Stimulated activated CD4-positive, alpha-beta T cell treated with anti-CD3 and anti-CD28 coated beads, Interleukin-12 subunit alpha, Interleukin-12 subunit beta, amount 100 ng/mL, for 48 hours (primary cell): ENCODE measurements at regions not wholly inside any gene's neighbourhood (a gene's known extent, or its start where the extent isn't known, plus 50 kb on each side); places are given as distances from the start of the nearest gene placed in this dataset.
"Not testable (repeated sequence)": the region's sequence is repeated elsewhere in the genome, so short reads cannot be mapped to it uniquely, and the experiment has no call there.

Experiments used
- DNase-seq, 3 donors: peaks; one replicate each; pipeline ENCODE4 v3.0.0-alpha.2; 2020; ENCODE audit warnings: low read depth in 2 of 3, low spot score in 1 of 3

DNA sequence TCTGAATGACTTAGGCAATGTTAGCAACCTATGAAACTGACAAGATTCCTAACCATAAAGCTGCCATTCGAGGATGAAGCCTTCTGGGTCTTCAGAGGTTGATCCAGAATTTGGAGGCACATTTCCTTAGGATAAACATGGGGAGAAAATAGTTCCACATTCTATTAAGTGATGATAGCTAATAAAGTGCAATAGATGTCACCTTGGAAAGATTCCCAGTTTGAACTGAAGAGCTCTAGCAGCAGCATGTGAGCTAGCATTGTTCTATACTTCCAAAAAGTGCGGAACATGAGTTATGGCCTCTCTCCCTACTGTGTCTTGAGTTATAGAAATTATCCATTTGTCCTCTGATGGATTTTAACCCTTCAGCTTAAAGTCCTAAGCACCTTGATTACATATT is 991.4 kb upstream of the SLIT2 start:
- DNase-seq = no peak

DNA sequence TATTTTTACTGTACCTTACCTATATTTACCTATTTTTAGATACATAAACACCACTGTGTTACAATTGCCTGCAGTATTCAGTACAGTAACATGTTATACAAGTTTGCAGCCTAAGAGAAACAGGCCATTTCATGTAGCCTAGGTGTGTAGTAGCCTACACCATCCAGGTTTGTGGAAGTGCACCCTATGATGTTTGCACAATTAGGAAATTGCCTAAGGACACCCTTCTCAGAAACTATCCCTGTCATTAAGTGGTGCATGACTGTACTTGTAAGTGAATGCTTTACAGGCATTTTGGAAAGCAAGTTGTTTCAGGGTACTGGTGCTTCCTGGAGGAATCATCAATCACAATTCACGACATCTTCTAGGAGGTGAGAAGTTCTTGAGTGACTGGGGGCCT is 991.8 kb upstream of the SLIT2 start:
- no peak for DNase-seq

DNA sequence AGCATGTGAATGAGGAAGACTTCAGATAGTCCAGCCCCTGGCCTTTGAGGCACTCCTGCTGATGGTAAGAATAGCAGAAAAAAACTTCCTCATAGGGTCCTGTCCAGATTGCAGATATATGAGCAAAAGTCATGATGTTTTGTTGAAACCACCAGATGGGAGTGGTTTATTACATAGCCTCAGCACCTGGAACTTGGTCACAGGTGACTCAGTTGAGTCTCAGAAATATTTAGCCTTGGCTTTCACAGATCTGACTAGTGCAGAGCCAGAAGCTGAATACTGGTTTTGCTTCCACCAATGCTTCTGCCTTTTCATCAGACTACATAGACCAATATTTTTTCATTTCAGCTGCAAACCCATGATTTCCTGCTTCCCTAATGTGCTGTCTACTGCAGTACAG is 994.9 kb upstream of the SLIT2 start:
- no peak for DNase-seq

DNA sequence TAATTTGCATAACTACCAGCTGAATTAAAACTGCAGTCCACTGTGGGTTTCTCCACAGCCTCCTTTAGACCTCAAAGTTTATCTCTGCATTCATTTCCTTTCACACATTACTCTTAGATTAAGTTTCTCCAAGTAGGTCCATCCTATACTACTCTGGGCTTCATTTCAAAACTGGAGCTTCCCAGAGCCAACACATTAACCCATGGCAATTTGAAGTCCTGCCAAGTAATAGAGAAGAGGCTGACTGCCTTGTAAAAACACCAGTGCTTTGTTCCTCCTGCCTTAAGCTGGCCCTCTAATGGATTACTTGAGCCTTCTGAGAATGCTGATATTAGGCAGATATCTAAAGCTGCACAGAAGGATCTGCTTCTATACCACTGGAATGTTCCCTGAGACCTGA is 997.2 kb upstream of the SLIT2 start:
- no peak for DNase-seq

DNA sequence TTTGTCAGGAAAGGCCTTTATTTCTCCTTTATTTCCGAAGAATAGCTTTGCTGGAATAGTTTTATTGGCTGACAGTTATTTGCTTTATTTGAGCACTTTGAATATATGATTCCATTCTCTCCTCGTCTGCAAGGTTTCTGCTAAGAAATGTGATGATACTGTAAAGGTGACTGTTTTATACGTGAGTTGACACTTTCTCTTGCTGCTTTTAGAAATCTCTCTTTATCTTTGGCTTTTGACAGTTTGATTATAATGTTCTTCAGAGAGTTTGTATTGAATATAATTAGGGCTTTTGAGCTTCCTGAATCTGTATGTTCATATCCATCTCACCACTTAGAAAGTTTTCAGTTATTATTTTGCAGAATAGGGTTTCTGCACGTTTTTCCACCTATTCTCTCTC is 1003.7 kb upstream of the SLIT2 start:
- DNase-seq = no peak

DNA sequence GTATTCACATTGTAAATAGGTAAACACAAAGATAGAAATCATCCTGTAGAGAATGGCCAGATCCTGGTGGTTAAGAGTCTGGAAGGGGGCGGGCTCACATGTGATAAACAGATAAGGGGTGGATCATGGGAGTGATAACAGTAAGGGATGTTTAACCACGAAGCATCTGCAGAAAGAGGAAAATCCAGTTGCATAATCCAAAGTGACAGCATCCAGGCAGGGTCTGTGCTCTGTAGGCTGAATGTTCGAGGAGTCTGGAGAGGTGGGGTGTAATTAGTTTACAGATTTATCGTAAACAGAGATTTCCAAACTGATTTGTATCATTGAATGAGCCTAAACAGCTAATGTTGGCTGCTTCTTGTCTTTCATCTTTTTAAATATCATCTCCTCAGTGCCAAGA is 1009.8 kb upstream of the SLIT2 start:
- DNase-seq = no peak

DNA sequence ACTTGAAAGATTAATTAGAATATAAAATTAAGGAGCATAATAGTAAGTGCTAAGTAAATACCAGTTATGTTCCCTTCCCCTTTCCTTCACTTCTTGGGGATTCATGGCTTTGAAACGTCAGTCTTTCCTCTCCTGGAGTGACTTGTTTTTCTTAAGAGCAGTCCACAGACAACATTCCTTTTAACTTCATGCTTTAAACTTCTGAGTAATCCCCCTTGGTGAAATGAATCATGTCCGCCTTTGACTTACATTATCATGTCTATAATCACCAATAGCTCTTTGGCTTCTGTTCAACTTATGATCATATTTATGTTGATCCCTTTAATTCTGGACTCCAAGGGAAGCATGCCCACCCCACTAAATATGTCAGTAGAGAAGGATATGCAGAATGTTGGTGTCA is 1012.1 kb upstream of the SLIT2 start:
- DNase-seq = no peak

DNA sequence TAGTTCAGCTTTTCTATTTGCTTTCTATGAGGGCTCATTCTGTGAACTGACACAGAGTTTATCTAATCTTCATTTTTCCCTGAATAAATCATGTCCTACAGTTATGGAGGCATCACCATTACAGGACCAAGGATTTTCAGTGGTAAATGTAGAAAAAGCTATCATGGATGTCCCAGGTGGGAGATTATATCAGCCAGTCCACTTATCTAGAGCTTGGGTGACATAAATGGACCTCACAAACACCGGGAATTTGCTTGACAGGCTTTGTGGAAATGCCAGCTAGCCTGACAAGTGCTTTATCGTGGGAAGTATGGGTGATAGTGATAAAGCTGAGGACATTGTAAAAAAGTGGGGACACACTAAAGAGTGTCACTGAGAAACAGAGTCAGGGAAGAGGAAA is 1015.2 kb upstream of the SLIT2 start:
- no peak for DNase-seq

DNA sequence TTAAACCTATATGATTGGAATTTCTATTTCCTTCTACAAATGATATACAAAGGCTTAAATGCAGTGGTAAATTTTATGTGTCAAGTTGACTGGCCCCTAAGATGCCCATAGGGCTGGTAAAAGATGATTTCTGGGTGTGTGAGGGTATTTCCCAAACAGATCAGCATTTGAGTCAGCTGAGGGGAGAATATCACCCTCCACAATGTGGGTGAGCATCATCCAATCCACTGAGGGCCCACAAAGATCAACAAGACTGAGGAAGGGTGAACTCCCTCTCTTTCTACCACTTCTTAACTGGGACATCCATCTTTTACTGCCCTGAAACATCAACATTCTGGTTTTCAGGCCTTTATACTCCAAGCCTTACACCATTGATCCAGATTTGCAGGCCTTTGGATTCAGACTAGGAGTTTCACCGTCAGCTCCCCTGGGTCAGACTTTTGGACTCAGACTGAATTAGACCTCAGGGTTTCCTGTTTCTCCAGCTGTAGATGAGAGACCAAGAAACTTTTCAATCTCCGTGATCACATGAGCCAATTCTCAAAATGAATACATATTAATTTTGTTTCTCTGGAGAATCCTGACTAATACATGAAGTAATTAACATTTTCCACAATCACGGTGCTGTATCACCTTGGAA is 1020.7 kb upstream of the SLIT2 start:
- no peak for DNase-seq

DNA sequence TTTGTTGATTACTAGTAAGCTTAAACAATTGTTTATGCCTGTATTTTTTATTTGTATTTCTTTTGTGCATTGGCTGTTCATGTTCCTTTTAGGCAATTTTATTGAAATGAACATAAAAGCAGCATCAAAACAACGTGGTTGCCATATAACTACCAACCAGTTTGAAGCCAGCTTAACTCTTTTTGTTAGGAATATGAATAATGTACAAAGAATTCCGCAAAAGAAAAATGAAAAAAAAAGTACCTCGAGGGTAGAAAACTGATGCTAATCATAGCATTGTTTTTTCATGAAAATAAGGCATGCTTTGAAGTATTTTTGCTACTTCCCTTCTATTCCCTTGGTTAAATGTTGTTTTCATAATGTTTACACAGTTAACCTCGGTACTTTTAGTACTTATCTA is 1024.0 kb upstream of the SLIT2 start:
- DNase-seq = no peak

DNA sequence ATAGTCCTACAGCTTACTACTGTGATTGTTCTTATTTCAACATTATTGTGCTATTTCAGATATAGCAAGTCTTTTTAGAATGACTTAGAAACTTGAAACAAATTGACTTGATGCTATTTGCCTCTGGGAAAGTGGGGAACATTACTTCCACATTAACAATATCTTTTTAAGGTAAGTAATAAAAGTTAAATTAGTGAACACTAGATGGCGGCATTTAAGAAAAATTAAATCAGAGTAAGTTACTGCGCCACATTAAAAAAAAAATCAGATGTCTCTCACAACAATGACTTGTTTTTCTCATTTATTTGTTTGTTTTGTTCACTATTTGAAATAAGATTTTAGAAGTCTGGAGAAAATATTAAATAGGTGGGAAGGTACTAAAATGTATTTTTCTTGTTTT is 1026.9 kb upstream of the SLIT2 start:
- DNase-seq = no peak

DNA sequence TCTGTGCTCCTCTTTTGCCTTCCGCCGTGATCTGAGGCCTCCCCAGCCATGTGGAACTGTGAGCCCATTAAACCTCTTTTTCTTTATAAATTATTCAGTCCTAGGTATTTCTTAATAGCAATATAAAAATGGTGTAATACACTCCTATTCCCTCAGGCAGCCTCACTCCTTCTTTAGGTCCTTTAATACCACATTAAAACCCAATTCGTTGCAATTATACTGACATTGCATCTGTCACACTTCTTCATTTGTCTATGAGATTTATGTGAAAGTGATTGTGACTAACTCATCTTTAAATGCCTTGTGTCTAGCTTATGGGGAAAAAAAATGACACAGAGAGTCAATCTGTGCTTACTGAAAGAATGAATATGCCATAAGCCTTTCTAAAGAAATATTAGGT is 1035.2 kb upstream of the SLIT2 start:
- no peak for DNase-seq

DNA sequence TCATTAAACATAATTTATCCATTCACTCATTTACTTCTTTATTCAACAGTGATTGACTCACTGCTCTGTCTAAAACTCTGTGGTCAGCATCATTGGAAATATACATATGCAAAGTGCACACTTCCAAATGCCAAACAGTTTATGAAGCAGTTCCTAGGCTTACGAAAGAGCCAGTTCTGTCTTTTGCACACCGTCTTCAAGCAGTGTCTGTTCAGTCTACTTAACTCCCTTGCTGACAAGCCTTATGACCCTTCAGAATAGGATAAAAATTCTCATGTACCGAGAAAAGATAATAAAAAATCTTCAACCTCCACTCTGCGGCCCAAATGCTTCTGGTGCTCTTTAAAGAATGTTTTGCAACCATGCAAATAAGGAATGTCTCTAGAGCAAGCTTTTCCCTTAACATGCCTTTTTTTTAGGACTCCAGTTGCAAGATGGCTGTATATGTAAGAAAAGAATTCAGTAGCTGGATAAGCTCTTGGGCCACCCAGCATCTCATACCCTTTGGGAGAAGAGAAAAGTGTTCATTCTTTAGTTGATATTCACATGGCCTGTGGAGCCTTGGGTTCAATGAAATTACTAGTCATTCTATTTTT is 1037.0 kb upstream of the SLIT2 start:
- DNase-seq = no peak

DNA sequence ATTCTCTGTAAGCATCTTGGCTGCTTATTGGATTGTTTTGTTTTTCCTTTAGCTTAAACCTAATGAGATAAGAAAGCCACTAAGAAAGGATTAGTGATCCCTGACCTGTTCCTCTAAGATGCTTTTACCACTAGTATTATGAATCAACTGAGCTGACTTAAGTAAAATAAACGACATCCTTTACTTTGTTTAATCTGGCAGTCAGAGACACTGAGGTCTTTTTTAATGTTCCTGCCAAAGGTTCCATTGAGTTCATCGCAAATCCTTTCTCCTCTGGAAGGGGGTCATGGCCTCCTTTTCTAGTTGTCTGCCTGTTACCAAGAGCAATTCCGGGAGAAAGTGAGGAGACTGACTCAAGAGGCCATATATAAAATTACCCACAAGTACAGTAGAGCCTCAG is 1038.3 kb upstream of the SLIT2 start:
- DNase-seq = no peak

DNA sequence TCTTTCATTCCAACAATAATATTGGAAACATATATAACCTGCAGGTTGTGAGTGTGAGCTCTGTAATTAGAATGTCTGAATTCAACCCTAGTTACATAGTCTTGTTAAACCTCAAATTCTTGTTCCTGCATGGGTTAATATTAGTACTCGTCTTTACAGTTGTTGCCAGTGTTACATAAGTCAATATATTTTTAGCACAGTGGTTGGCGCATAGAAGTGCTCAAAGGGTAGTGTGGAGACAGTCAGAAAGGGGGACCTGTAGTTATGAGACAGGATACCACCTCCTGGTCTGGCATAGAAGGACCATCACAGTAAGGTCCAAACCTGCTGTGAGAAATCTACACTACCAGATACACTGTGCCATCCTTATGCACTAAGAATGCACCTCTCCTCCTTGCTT is 1045.9 kb upstream of the SLIT2 start:
- DNase-seq = no peak

DNA sequence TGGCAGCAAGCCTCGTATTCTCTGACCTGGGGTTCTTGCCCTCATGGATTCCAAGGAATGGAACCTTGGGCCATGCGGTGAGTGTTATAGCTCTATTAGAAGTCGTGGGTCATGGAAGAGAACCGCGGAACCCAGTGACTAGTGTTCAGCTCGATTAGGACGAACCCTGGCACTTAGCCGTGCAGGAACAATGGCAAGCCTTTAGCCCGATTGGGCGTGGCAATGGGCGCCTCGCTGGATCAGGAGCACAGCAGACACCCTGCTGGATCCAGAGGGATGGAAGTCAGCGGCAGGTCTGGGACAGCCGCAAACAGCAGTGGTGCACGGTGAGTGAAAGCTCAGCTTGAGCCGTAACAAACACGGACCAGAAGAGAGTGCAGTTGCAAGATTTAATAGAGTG is 1053.9 kb upstream of the SLIT2 start:
- DNase-seq = not testable (repeated sequence)

DNA sequence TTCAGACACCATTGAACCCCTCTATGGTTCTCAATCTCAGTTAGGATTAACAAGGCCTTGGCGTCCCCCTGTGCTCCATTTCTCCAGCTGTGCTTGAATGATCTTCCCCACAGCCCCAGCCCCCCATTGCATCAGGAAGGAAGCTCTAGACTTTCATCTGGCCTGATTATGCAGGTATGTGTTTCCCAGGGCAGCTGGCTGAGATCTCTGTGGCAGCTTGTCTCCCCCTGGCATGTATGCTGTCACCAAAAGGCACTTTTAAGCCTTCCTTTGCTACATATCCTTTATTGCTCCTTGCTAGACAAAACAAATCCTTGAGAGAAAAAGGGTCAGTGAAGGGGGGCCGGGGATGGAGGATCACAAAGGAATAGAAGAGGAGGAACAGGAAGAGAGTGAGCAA is 1056.0 kb upstream of the SLIT2 start:
- no peak for DNase-seq

DNA sequence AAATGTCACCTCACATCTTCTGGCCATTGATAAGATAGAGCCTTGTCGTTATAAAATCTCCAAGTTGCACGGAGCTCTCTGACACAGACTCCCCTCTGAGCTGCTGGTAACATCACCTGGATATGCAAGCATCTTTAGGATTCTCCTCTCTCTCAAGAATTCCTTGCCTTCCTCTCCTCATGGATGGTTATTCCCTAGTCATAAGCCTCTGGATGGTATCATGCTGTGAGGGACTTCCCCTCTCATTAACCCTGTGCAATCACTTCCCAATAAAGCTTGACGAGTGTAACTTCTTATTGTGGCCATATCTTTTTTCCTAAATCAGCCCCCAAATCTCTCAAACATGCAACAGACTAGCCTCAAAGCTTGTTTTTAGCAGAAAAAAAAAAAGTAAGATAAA is 1057.0 kb upstream of the SLIT2 start:
- no peak for DNase-seq

DNA sequence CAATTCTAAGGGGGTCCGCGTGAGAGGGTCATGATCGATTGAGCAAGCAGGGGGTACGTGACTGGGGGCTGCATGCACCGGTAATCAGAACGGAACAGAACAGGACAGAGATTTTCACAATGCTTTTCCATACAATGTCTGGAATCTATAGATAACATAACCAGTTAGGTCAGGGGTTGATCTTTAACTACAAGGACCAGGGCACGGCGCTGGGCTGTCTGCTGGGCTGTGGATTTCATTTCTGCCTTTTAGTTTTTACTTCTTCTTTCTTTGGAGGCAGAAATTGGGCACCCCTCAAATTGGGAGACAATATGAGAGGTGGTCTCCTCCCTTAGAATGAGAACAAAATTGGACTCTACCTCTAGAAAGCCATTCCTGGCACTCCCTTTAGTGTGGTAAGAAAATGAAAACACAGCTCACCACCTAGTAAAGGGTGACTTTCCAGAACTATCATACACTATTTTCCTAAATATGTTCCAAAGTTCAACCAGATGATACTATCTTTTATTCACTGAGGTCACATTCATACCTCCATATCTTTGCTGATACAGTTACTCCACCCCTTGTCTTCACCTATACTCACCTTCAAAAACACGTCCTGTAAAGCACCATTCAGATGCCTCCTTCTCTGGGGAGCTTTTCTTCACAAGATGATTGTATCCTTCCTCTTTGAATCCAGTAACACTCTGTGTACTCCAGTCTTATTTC is 1058.3 kb upstream of the SLIT2 start:
- DNase-seq = no peak

DNA sequence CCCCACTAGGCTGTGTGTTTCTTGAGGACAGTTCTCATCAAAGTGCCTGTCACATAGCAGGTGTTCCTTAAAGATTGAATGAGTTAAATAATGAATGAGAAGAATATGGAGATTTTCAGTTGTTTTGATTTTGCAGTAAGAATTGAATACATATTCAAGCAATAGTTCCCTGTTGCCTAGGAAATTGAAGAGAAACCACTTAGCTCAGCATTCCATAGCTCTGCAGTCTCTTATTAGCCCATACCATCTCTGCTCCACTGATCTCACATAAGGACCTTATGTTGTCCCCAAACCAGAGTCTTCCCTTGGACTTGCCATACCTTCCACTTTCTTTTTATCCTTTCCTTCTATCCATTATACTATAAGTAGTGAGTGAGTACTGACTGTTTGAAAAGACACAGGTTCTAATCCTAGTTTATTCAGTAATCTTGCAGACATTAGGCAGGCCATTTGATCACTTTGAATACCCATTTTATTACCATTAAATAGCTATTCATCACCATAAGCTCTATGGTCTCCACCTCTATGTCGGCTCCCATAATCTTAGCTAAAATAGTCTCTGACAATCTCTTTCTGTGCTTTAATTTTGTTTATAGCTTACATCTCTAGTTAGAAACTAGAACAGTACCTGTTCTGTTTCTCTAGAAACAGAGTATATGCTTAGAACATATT is 1059.6 kb upstream of the SLIT2 start:
- DNase-seq = no peak

DNA sequence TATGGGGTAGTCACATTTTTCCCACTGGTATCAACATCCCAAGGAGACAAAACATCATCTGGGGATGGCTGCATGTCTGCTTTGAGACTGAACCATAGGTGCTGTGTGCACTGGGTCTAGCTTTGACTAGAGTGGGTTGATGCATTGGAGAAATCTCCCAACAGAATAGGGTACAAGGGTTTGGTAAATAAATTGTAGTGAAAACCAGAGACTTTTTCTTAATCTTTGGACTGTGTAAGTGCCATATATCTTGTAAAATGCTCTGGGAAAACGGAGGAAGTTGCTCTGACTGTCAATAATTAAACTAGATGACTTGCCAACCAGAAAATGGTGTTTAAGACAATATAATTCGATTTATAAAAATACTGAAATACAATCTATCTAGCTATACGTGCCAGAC is 1064.0 kb upstream of the SLIT2 start:
- DNase-seq = no peak

DNA sequence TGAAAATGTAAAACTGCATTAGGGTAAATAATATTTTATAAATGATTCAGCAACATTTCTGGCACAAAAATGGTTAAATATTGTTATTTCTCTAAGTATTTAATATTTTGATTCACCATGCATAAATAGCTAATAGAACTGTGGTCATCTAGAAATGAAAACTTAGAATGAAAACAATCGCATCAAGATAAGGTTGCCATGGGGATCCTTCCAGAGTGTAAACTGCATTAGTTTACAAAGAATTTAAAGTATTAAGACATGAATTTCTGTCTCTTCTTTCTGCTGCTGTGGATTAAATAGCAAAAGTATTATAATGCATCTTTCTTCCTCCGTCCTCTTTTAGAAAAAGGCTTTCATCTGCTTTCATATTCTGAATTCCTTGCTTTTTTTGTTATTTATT is 1064.6 kb upstream of the SLIT2 start:
- no peak for DNase-seq
